NCI-H345 treated with DMSO at 0.1 percent for 48 hours (cell line): ENCODE measurements at regions not wholly inside any gene's neighbourhood (a gene's known extent, or its start where the extent isn't known, plus 50 kb on each side); places are given as distances from the start of the nearest gene placed in this dataset.

Source experiments
- DNase-seq: peaks from one replicate; lab custom pipeline; 2025; ENCODE audit not compliant: unreplicated experiment; lab: John Stamatoyannopoulos, UW

GRCh38 chr10:3357737-3358136, 185.2 kb upstream of the PITRM1 start:
- DNase-seq, result no peak

GRCh38 chr10:3355536-3355935, 183.0 kb upstream of the PITRM1 start:
- DNase-seq, result no peak

GRCh38 chr10:3354174-3354900, 181.8 kb upstream of the PITRM1 start:
- DNase-seq, result no peak

GRCh38 chr10:3353235-3353634, 180.7 kb upstream of the PITRM1 start:
- DNase-seq, result no peak

GRCh38 chr10:3350617-3351258, 178.2 kb upstream of the PITRM1 start:
- no peak for DNase-seq

- no peak for DNase-seq
Measured at GRCh38 chr10:3350205-3350604, 177.6 kb upstream of the PITRM1 start.

GRCh38 chr10:3348564-3348963, 176.0 kb upstream of the PITRM1 start:
- no peak for DNase-seq

- DNase-seq, result peak; percentile 9
Measured at GRCh38 chr10:3347413-3348182, 175.0 kb upstream of the PITRM1 start.

- DNase-seq, result no peak
Measured at GRCh38 chr10:3346851-3347250, 174.3 kb upstream of the PITRM1 start.

- DNase-seq, result no peak
Measured at GRCh38 chr10:3342771-3343170, 170.2 kb upstream of the PITRM1 start.

- no peak for DNase-seq
Measured at GRCh38 chr10:3340127-3340730, 167.6 kb upstream of the PITRM1 start.

GRCh38 chr10:3339531-3339950, 167.0 kb upstream of the PITRM1 start:
- no peak for DNase-seq

GRCh38 chr10:3339121-3339520, 166.5 kb upstream of the PITRM1 start:
- no peak for DNase-seq

GRCh38 chr10:3337741-3338140, 165.2 kb upstream of the PITRM1 start:
- DNase-seq, result no peak

GRCh38 chr10:3336673-3337293, 164.2 kb upstream of the PITRM1 start:
- no peak for DNase-seq

GRCh38 chr10:3333426-3333825, 160.8 kb upstream of the PITRM1 start:
- no peak for DNase-seq

- DNase-seq, result no peak
Measured at GRCh38 chr10:3331690-3332230, 159.2 kb upstream of the PITRM1 start.

GRCh38 chr10:3331187-3331586, 158.6 kb upstream of the PITRM1 start:
- no peak for DNase-seq

- no peak for DNase-seq
Measured at GRCh38 chr10:3330663-3331062, 158.1 kb upstream of the PITRM1 start.

- no peak for DNase-seq
Measured at GRCh38 chr10:3325954-3326750, 153.6 kb upstream of the PITRM1 start.
